ENCODE measurements at regions not wholly inside any gene's neighbourhood (a gene's known extent, or its start where the extent isn't known, plus 50 kb on each side); places are given as distances from the start of the nearest gene placed in this dataset.

DNA sequence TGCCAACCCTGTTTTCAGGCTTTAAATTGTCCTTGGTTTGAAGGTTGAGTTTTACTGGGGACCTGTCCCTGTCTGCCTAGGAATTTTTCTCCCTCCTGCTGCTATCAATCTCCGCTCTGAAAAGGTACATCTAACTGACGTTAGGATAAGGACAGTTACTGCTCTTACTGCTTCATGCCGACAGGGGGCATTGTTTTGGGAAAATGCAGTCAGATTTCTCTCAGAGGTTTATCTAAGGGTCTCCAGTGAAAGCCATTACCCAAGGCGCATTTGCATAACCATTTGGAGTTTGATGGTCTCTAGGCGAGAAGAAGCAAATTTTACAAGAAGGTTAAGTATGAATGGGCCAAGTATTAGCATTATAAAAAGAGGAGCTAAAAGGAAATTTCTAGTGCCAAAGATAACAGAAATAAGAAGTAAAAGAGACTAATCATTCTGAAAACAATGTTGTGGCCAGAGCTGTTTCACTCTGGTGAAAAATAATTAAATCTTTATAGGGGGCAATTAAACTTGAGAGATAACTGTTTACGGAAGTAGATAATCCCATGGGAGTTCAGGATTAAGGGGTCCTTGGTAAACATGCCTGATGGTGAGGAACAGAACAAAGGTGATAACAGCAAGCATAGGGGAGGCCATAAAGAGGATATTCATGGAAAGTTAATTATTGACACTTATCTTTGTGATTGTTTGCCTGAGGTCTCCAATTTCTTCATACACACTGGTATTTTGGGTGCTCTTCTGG is 605.0 kb downstream of the MTRR start:
- no peak for DNase-seq (ENCODE audit: low spot score)

DNA sequence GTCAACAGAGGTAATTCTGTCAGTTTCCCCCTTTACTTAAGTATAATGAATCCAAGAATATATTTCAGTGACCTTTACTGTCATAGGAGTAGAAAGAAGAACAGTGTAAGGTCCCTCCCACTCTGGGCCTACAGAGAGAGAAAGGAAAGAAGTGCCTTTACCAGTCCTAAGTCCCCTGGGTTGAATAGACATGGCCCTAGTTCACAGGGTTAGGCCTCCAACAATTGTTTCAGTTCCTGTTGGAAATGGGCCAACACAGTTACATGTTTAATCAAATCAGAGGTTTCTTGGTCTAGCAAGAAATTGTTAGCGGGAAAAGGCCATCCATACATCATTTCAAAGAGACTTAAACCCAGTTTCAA is 605.6 kb downstream of the MTRR start:
- no peak for DNase-seq (ENCODE audit: low spot score)

DNA sequence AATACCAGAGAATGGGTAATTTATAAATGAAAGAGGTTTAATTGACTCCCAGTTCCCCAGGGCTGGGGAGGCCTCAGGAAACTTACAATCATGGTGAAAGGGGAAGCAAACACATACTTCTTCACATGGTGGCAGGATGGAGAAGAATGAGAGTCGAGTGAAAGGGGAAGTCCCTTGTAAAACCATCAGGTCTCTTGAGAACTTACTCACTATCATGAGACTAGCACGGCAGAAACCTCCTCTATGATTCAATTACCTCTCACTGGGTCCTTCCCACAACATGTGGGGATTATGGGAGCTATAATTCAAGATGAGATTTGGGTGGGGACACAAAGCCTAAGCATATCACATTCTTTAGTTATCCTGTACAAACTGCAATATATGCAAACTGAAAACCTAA is 609.4 kb downstream of the MTRR start:
- no peak for DNase-seq (ENCODE audit: low spot score)

DNA sequence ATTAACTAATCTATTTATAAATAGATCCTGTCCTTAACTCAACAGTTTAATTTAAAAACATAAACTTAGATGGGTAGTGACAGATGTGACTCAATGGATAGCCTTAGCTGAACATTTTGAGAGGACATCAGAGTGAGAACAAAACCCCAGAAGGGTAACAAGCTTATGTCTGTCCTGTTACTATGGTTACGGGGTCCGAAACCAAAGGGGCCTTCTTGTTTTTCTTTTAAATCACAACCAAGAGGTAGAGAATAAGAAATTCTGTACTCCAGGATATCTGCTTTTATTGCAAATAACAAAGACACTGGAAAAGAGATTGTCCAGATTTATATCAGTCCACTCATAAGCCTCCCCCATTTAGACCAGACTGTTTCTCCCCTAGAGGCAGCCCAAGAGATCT is 612.1 kb downstream of the MTRR start:
- DNase-seq (ENCODE audit: low spot score), result no peak

DNA sequence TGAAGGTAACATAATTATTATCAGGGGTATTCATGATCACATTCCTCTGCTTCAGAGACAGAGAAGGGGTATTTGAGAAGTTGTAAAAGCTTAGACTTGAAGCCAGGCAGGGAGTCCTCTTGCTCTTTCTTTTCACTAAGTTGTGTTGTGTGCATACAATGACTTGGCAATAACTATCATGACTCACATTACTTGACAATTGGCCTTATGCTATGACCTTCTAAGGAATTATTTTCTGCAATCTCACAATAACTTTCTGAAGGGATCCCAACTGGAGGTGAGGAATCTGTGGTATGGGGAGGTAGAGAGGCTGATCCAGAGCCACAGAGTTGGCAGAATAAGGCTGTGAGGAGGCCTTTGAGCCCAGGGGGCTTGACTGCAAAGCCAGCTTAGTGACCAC is 622.3 kb downstream of the MTRR start:
- DNase-seq (ENCODE audit: low spot score), result no peak

DNA sequence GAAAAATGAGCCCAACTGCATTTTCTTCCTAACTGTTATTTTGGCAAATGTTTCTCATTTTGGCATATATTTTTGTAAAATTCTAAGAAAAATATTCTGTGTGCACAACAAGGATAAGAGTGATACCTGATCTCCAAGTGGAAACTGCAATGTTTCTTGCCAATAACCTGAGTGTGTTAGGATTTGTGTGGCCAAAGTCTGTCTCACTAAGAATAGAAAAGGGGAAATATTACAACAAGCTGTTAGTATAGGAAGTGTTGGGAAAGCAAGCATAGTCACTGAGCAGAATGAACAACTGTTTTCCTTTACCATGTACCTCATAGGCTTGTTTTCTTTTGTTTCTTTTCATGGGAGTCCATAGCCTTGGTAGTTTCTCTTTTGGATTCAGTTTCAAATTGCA is 624.2 kb downstream of the MTRR start:
- no peak for DNase-seq (ENCODE audit: low spot score)

DNA sequence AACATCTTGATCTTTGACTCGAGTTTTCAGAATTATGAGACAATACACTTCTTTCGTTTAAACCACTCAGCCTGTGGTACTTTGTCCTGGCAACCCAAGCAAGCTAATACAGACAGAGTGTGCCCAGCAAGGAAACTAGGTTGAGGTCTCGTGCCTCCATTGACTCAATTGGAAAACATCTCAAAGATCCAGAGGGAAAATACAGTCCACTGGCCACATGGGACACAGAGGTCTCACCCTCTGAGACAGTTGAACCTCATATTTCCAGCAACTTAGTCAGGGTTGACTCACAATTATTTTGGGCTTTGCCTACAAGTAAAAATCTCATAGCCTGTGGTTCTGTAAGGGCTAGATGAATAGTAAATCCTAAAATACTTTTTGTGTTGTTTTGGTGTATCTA is 631.5 kb downstream of the MTRR start:
- peak; percentile 17 for DNase-seq (ENCODE audit: low spot score)

DNA sequence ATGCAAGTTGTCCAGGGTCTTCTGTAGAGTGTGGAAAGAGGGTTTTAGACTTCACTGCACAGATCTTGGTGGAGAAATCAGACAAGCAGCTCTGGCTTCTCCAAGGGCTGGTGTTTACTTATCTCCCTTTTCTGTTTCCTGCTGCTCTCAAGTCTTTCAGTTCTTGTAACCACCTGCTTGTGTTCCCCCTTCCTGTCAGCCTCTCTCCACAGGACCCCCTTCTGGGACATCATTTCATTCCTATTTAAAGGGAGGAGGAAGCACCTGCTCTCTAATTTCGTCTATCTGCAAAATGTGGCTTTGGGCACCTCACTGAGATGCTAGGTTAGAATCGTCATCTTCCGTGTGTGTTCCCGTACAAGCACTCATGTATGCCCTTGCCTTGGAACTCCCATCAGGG is 636.2 kb downstream of the MTRR start:
- no peak for DNase-seq (ENCODE audit: low spot score)

DNA sequence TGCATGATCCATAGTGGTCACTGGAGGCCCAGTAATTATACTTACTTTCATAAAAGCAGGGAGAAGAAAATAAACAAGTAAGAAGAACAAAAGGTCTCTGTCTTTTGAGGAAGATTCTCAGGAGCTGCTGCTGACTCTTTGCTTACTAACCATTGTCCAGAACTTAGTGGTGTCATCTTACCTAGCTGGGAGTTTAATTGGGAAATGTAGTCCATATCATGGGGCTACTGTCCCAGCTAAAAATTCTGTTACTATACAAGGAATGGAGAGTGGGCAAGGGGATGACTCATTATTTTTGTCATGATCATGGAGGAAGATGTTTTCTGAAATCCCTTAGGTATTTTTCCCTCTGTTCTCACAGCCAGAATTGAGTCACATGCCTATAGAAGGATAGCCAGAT is 639.3 kb downstream of the MTRR start:
- no peak for DNase-seq (ENCODE audit: low spot score)

DNA sequence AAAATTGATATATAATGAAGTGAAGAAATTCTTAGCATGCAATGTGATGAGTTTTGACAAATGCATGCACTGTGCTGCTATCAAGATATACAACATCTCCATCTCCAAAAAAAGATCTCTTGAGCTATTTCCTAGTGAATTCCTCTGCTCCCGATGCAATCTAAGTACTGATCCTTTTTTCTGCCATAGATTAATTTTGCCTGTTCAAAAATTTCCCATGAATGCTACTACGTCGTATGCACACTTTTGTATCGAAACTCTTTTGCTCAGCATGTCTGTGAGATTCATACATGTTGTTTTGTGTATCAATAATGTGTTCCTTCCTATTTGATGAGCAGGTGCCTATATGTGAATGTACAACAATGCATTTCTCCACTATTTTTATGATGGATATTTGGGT is 647.4 kb downstream of the MTRR start:
- DNase-seq (ENCODE audit: low spot score), result no peak

DNA sequence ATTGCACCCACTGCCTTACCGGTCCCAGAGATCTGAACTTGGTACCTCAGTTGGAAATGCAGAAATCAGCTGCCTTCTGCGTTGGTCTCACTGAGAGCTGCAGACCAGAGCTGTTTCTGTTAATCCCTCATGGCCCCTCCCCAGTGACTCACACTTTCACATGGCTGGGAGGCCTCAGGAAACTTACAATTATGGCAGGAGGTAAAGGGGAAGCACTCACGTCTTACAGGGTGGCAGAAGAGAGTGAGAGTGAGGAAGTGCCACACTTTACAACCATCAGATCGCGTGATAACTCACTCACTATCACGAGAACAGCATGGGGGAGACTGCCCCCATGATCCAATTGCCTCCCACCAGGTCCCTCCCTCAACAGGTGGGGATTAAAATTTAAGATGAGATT is 648.5 kb downstream of the MTRR start:
- no peak for DNase-seq (ENCODE audit: low spot score)

DNA sequence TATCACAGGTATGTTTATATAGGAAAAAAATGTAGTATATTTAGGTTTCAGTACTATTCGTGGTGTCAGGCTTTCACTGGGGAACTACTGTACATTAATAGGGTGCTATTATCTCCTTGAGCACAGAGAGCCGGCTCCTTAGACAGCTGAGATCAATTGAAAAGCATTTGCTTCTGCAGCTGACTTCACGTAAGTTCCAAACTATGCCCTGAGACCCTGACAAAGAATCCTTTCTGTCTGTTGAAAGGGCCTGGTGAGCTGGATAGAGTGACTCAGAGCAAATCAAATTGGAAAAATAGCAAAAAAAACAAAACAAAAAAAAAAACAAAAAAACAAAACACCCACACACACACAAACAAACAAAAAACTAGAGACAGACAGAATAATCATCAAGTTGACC is 652.0 kb downstream of the MTRR start:
- DNase-seq (ENCODE audit: low spot score), result no peak

DNA sequence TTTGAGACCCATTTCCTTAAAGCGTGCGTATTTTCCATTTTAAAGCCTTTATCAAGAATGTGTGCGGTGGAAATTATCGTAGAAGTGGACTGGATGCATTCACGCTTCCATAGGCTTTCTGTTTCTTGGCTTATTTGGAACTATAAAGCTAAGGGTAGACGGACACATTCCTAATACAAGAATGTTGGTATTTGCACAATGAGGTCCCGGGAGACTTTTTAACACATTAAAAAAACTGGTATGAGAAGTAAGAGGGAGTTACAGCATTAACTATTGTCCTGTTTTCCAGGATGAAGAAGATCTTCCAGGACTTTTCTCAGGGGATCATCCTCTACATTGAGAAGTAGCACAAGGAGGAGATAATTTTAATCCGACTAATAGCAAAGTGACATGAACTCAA is 653.0 kb downstream of the MTRR start:
- DNase-seq (ENCODE audit: low spot score), result no peak

DNA sequence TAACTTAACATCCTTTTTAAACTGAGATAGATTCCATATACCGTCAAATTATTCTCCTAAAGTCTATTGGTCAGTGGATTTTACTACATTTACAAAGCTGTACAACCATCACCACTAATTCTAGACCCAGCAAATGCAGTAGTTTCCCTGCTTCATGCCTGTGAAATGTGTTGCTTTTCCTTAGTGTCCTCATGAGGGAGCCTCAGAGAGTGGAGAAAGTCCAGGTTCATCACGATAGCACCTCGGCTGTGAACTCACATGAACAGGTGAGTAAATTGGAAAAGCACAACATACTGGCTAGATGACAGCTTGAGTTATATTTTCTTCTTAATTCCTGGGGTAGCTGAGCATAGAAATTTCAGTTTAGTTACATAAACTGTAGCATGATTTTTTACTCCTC is 653.7 kb downstream of the MTRR start:
- DNase-seq (ENCODE audit: low spot score), result no peak

DNA sequence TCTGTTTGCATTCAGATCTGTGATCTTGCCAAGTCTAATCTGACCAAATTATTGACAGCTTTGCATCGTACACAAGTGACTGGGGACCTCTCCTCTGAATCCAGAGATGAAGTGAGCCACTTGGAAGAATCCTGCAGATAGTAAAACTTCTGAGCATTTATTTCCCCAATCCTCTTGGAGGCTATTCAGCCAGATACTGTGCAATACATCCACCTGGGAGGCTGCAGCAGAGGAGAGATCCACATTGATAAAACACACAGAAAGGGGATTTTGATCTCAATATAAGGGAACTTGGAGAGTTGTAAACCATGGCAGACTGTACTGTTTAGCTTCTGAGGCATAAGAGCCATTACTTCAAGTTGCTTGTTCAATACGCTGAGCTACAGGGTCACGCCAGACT is 654.6 kb downstream of the MTRR start:
- no peak for DNase-seq (ENCODE audit: low spot score)

DNA sequence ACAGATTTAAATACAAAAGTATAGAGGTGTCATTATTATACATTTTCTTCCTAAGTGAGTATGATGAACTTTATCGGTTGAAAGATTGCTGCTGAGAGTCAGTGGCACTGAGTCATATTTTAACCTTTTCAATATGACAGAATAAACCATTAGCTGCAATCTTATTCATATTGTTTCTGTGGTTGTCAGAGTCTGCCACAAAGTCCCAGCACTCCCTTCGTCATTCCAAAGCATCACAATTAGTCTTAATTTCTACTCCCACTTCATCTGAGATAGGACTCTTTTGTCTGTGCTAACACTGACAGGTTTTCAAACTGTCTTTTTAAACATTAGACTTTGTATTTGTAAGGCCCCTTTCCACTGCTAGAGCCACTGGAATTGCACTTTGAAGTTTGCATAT is 656.9 kb downstream of the MTRR start:
- no peak for DNase-seq (ENCODE audit: low spot score)

DNA sequence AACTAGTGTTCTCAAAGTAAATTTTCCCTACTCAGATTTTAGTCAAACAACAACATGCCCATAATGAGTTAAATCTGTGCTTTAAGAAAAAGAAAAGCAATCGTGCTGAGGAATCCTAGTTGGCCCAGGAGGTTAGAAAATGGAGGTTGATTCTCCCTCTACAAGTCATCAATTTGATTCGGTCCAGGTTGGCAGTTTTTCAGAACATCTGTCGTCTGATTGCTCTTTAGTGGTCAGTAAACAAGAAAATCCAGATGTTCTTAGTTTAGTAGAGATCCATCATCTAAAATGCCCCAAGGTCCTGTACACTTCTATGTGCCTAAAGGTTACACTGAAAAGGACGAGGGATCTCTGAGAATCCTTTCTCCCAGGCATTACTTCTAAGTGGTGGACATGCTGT is 659.2 kb downstream of the MTRR start:
- no peak for DNase-seq (ENCODE audit: low spot score)

DNA sequence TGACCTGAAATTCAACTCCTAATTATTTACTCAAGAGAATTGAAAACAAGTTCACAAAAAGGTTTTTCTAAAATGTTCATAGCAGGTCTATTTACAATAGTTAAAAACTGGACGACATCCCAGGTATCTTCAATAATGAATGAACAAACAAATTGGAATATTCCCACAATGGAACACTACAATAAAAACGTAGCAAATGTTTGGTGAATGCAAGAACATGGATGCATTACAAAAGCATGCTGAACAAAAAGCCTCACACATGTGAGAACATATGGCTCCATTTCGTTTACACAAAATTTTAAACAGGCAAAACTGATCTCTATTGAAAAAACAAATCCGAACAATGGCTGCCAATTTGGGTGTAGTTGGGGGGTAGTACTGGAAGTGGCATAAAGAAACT is 669.9 kb downstream of the MTRR start:
- no peak for DNase-seq (ENCODE audit: low spot score)

DNA sequence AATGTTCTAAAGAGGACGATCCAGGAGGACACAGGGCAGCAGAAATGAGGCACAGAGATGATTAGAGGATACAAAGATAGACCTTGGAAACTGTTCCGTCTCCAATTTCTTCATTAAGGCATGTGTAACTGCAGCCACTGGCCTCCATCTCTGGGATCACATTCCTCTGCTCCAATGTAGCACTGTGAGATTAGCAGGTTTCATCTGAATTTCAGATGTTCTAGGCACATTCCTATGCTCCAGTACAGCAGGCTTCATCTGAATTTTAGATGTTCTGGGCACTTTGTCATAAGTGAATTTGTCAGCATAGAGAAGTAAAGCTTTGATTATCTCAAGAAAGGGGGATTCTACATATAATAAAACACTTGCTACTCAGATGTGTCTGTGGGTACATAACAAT is 671.4 kb downstream of the MTRR start:
- no peak for DNase-seq (ENCODE audit: low spot score)

DNA sequence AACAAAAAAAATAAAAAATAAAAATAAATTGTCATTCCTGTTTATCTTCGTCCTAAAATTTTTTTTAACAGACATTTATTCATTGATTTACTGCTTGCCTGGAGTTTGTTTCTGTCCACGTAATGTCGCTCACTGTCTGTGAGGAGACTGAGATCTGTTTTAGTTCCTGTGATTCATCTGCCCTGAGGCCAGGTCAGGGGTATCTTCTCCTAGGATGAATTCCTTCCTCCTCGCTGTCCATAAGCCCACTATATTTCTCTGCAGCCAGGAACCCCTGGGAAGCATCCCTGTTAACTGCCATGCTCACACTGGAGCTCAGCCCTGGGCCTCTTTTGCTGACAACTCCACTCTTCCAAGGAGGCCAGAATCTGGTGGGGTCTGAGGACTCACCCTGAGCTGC is 682.0 kb downstream of the MTRR start:
- no peak for DNase-seq (ENCODE audit: low spot score)

DNA sequence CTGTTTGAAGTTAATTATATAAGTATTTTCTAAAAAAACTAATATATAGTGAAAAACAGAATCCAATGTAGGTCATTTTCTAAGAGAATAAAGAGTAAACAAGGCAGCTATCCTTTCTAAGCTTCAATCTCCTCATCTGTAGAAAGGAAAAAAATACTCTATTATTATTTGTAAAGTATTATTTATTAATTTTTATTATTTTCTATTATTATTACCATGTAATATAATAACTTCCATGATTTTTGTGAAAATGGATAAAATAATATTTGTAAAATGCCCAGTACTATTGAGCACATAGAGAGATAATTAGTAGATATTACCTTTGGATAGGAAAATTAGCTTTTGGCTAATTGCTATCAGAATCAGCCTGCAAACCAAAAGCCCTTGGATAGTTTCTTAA is 684.4 kb downstream of the MTRR start:
- no peak for DNase-seq (ENCODE audit: low spot score)

DNA sequence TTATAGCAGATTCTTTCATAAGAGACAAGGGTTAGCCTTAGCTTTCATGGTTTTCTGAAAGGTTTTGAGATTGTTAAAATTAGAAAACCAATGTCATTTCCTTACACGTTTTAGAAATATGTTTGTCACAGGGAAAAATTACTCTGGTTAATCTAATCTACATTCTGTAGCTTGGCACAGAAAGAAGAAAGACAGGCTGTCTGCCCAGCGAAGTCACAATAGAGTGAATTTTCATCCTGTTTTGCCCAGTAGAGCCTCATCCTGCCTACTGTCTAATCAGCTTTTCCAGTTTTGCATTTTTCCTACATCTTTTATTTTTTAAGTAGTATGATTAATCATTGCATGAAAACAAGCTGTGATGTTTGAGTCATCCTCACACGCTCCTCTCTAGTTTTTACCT is 688.8 kb downstream of the MTRR start:
- no peak for DNase-seq (ENCODE audit: low spot score)

DNA sequence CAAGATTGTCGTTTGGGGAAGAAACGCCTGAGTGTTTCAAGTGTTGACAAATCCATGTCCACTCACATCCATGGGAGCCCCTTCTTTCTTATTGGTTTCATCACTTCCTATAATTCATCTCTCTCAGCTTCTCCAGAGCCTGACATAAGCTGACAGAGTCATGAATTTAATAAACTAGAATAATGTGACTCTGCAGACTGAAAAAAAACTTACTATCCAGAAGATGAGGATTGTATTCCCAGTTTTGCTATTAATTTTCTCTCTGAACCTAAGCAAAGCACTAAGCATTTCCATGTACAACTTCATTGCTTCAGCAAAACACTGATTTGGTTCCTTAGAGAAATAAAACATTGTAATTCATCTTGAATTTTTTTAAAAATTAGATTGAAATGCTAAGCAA is 691.8 kb downstream of the MTRR start:
- no peak for DNase-seq (ENCODE audit: low spot score)

DNA sequence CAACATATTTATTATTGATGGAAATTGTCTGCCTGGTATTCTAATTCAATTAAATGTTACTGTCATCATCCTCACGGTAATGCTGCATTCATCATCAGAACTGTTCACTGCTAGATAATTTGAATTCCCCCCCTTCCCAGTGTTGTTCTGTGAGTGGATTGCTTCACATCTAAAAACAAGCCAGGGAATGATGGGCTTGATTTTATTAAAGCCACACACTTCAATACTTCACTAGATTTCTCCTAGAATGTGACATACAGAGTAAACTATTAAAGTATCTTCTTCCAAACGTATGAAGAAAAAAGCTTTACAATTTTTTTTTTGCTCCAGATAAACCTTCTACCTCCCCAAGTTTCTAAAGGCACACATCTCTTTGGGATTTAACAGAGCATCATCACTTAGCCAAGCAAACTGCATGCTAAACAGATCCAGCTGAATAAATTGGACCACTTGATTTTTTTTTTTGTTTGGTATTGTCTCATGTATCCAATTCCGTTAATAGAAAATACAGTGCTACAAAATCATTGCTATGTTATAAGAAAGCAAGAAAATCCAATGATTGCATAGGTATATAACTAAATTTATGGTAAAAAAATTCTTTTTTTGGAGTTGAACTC is 692.4 kb downstream of the MTRR start:
- DNase-seq (ENCODE audit: low spot score), result no peak

Data from AG08396 (cell line).